Mesendoderm (in vitro differentiated cells): ENCODE measurements at regions not wholly inside any gene's neighbourhood (a gene's known extent, or its start where the extent isn't known, plus 50 kb on each side); places are given as distances from the start of the nearest gene placed in this dataset.

Experiments
- DNase-seq: peaks from one replicate; pipeline ENCODE4 v3.0.0; 2013
- H2AK5ac ChIP-seq: 2 replicates; pipeline ENCODE4 v1.6.1; 2013; ENCODE audit warnings: low read length, inconsistent platforms
- H2BK120ac ChIP-seq: 2 replicates; pipeline ENCODE4 v1.6.1; 2013; ENCODE audit warnings: low read depth, mild to moderate bottlenecking, low read length, moderate library complexity, mixed read lengths
- H2BK15ac ChIP-seq: replicated peaks from 2 replicates; pipeline ENCODE4 v1.6.1; 2013; ENCODE audit warnings: low read depth, mild to moderate bottlenecking, moderate library complexity
- H2BK5ac ChIP-seq: 2 replicates; pipeline ENCODE4 v1.6.1; 2013; ENCODE audit warnings: low read length, inconsistent platforms
- H3K18ac ChIP-seq: 2 replicates; pipeline ENCODE4 v1.6.1; 2013; ENCODE audit warnings: mild to moderate bottlenecking, low read length, mixed read lengths
- H3K23ac ChIP-seq: one replicate; pipeline ENCODE4 v1.6.1; 2013; ENCODE audit warnings: low read length
- H3K27ac ChIP-seq: 2 replicates; pipeline ENCODE4 v1.5.1; 2013; ENCODE audit warnings: low read depth, mild to moderate bottlenecking, inconsistent platforms, low read length, moderate library complexity
- H3K27me3 ChIP-seq: 2 replicates; pipeline ENCODE4 v1.6.1; 2013; ENCODE audit warnings: low read length, control low read depth, mild to moderate bottlenecking, inconsistent platforms; ENCODE audit not compliant: insufficient read depth, poor library complexity
- H3K36me3 ChIP-seq: 2 replicates; pipeline ENCODE4 v1.6.1; 2013; ENCODE audit warnings: low read length, inconsistent platforms; ENCODE audit not compliant: control insufficient read depth, insufficient read depth
- H3K4ac ChIP-seq: one replicate; pipeline ENCODE4 v1.6.1; 2013; ENCODE audit warnings: low read depth, mild to moderate bottlenecking, low read length, moderate library complexity
- H3K4me1 ChIP-seq: 2 replicates; pipeline ENCODE4 v1.6.1; 2013; ENCODE audit warnings: low read depth, low read length, inconsistent platforms; ENCODE audit not compliant: control insufficient read depth
- H3K4me2 ChIP-seq: 2 replicates; pipeline ENCODE4 v1.6.1; 2013; ENCODE audit warnings: low read length
- H3K4me3 ChIP-seq: 2 replicates; pipeline ENCODE4 v1.5.1; 2013; ENCODE audit warnings: mild to moderate bottlenecking, low read length
- H3K56ac ChIP-seq: one replicate; pipeline ENCODE4 v1.6.1; 2013; ENCODE audit warnings: low read length
- H3K79me1 ChIP-seq: 2 replicates; pipeline ENCODE4 v1.6.1; 2013; ENCODE audit warnings: low read length, inconsistent platforms
- H3K79me2 ChIP-seq: 2 replicates; pipeline ENCODE4 v1.6.1; 2013; ENCODE audit warnings: mild to moderate bottlenecking, low read length; ENCODE audit not compliant: control insufficient read depth, insufficient read depth
- H3K9ac ChIP-seq: 2 replicates; pipeline ENCODE4 v1.6.1; 2013; ENCODE audit warnings: low read length, inconsistent platforms
- H4K5ac ChIP-seq: one replicate; pipeline ENCODE4 v1.6.1; 2013; ENCODE audit warnings: low read length
- H4K8ac ChIP-seq: one replicate; pipeline ENCODE4 v1.6.1; 2013; ENCODE audit warnings: low read depth, mild to moderate bottlenecking, control low read depth, low read length, moderate library complexity
- WGBS: extraction: QIAGEN DNeasy Blood & Tissue Kit; methylation state at CpG from one replicate; pipeline ENCODE4 v1.1.7; 2013; ENCODE audit warnings: low lambda C conversion rate, missing lambda C conversion rate; ENCODE audit not compliant: insufficient coverage; ENCODE audit errors: extremely low coverage; 5-methylcytosine and 5-hydroxymethylcytosine counted together

GRCh38 chr4:183563874-183564273, 59.0 kb downstream of the ING2 start:
- H3K18ac ChIP-seq: no peak overlapping the region
- H3K23ac ChIP-seq: no peak overlapping the region
- H2BK15ac ChIP-seq: no peak overlapping the region
- H3K56ac ChIP-seq: no peak overlapping the region
- no peak overlapping the region for H3K4ac ChIP-seq
- no peaks in the 10 kb centered on the region for H3K4me1 ChIP-seq
- no peaks in the 10 kb centered on the region for H3K79me1 ChIP-seq
- no peak overlapping the region for H2AK5ac ChIP-seq
- no peak overlapping the region for H3K4me2 ChIP-seq
- H2BK5ac ChIP-seq: no peak overlapping the region
- H3K36me3 ChIP-seq: no peaks in the 10 kb centered on the region
- WGBS: no CpG with 5 or more reads among the region's 5 CpGs
- H3K27ac ChIP-seq: no peak overlapping the region
- H3K4me3 ChIP-seq: no peak overlapping the region
- no peak overlapping the region for H2BK120ac ChIP-seq
- no peak overlapping the region for H4K8ac ChIP-seq
- H3K79me2 ChIP-seq: no peaks in the 10 kb centered on the region
- DNase-seq: peak; percentile 45
- no peak overlapping the region for H3K9ac ChIP-seq
- no peak overlapping the region for H4K5ac ChIP-seq
- no peaks in the 10 kb centered on the region for H3K27me3 ChIP-seq

- H3K27ac ChIP-seq: no peak overlapping the region
- H2BK120ac ChIP-seq: no peak overlapping the region
- no peak overlapping the region for H4K8ac ChIP-seq
- no peak overlapping the region for H3K23ac ChIP-seq
- H4K5ac ChIP-seq: no peak overlapping the region
- no CpG with 5 or more reads among the region's 10 CpGs for WGBS
- H3K56ac ChIP-seq: no peak overlapping the region
- H3K9ac ChIP-seq: no peak overlapping the region
- H3K79me1 ChIP-seq: no peaks in the 10 kb centered on the region
- H3K4me1 ChIP-seq: no peaks in the 10 kb centered on the region
- no peaks in the 10 kb centered on the region for H3K79me2 ChIP-seq
- no peak overlapping the region for H2BK15ac ChIP-seq
- H3K36me3 ChIP-seq: no peaks in the 10 kb centered on the region
- H3K18ac ChIP-seq: no peak overlapping the region
- no peaks in the 10 kb centered on the region for H3K27me3 ChIP-seq
- peak; percentile 60 for DNase-seq
- H2BK5ac ChIP-seq: no peak overlapping the region
- H2AK5ac ChIP-seq: no peak overlapping the region
- no peak overlapping the region for H3K4ac ChIP-seq
- no peak overlapping the region for H3K4me3 ChIP-seq
- no peak overlapping the region for H3K4me2 ChIP-seq
These were observed 66.6 kb downstream of the ING2 start for GRCh38 chr4:183571350-183571941.

- no CpG with 5 or more reads among the region's 6 CpGs for WGBS
- Histone ChIP-seq H2BK120ac (no peak overlapping the region), H4K5ac (no peak overlapping the region), H3K79me1 (no peaks in the 10 kb centered on the region), H3K4me2 (no peak overlapping the region), H3K56ac (no peak overlapping the region), H3K4me3 (no peak overlapping the region), H4K8ac (no peak overlapping the region), H3K27ac (no peak overlapping the region), H3K79me2 (no peaks in the 10 kb centered on the region), H3K27me3 (no peaks in the 10 kb centered on the region), H3K4ac (no peak overlapping the region), H3K18ac (no peak overlapping the region), H3K23ac (no peak overlapping the region), H2BK5ac (no peak overlapping the region), H3K36me3 (no peaks in the 10 kb centered on the region), H2BK15ac (no peak overlapping the region), H3K9ac (no peak overlapping the region), H3K4me1 (no peaks in the 10 kb centered on the region), H2AK5ac (no peak overlapping the region)
- DNase-seq: no peak
These were observed 72.0 kb downstream of the ING2 start for GRCh38 chr4:183576701-183577404.

GRCh38 chr4:183580370-183580769, 75.5 kb downstream of the ING2 start:
- no peaks in the 10 kb centered on the region for H3K79me1 ChIP-seq
- H3K79me2 ChIP-seq: no peaks in the 10 kb centered on the region
- H3K23ac ChIP-seq: no peak overlapping the region
- H2BK5ac ChIP-seq: no peak overlapping the region
- H4K8ac ChIP-seq: no peak overlapping the region
- no peak overlapping the region for H3K4ac ChIP-seq
- H3K56ac ChIP-seq: no peak overlapping the region
- H2BK120ac ChIP-seq: no peak overlapping the region
- H3K4me2 ChIP-seq: no peak overlapping the region
- H3K27ac ChIP-seq: no peak overlapping the region
- no peak overlapping the region for H2AK5ac ChIP-seq
- no peak overlapping the region for H3K18ac ChIP-seq
- DNase-seq: no peak
- H4K5ac ChIP-seq: no peak overlapping the region
- H3K4me3 ChIP-seq: no peak overlapping the region
- H3K4me1 ChIP-seq: no peaks in the 10 kb centered on the region
- WGBS: no CpG with 5 or more reads among the region's 3 CpGs
- no peaks in the 10 kb centered on the region for H3K27me3 ChIP-seq
- no peaks in the 10 kb centered on the region for H3K36me3 ChIP-seq
- H3K9ac ChIP-seq: no peak overlapping the region
- H2BK15ac ChIP-seq: no peak overlapping the region

- Histone ChIP-seq H2BK5ac (no peak overlapping the region), H3K18ac (no peak overlapping the region), H2AK5ac (no peak overlapping the region), H3K4me2 (no peak overlapping the region), H3K79me1 (no peaks in the 10 kb centered on the region), H3K9ac (no peak overlapping the region), H2BK15ac (no peak overlapping the region), H3K23ac (no peak overlapping the region), H3K79me2 (no peaks in the 10 kb centered on the region), H3K4me1 (no peaks in the 10 kb centered on the region), H3K27me3 (no peaks in the 10 kb centered on the region), H3K4me3 (no peak overlapping the region), H3K36me3 (no peaks in the 10 kb centered on the region), H3K27ac (no peak overlapping the region), H4K8ac (no peak overlapping the region), H4K5ac (no peak overlapping the region), H2BK120ac (no peak overlapping the region), H3K4ac (no peak overlapping the region), H3K56ac (no peak overlapping the region)
- DNase-seq: no peak
These were observed 76.0 kb downstream of the ING2 start for GRCh38 chr4:183580849-183581248.

- H3K4me3 ChIP-seq: no peak overlapping the region
- no peaks in the 10 kb centered on the region for H3K36me3 ChIP-seq
- WGBS: no CpG with 5 or more reads among the region's 10 CpGs
- H3K27ac ChIP-seq: no peak overlapping the region
- H4K8ac ChIP-seq: no peak overlapping the region
- no peak overlapping the region for H3K23ac ChIP-seq
- H2BK15ac ChIP-seq: no peak overlapping the region
- no peaks in the 10 kb centered on the region for H3K4me1 ChIP-seq
- DNase-seq: no peak
- H2AK5ac ChIP-seq: no peak overlapping the region
- no peak overlapping the region for H3K56ac ChIP-seq
- no peaks in the 10 kb centered on the region for H3K27me3 ChIP-seq
- no peak overlapping the region for H3K9ac ChIP-seq
- no peak overlapping the region for H3K4ac ChIP-seq
- no peaks in the 10 kb centered on the region for H3K79me1 ChIP-seq
- H2BK120ac ChIP-seq: no peak overlapping the region
- H4K5ac ChIP-seq: no peak overlapping the region
- H2BK5ac ChIP-seq: no peak overlapping the region
- H3K18ac ChIP-seq: no peak overlapping the region
- no peaks in the 10 kb centered on the region for H3K79me2 ChIP-seq
- no peak overlapping the region for H3K4me2 ChIP-seq
These were observed 72.2 kb downstream of the RWDD4 start for GRCh38 chr4:183586824-183587223.
